ENCODE measurements at regions not wholly inside any gene's neighbourhood (a gene's known extent, or its start where the extent isn't known, plus 50 kb on each side); places are given as distances from the start of the nearest gene placed in this dataset.

DNA sequence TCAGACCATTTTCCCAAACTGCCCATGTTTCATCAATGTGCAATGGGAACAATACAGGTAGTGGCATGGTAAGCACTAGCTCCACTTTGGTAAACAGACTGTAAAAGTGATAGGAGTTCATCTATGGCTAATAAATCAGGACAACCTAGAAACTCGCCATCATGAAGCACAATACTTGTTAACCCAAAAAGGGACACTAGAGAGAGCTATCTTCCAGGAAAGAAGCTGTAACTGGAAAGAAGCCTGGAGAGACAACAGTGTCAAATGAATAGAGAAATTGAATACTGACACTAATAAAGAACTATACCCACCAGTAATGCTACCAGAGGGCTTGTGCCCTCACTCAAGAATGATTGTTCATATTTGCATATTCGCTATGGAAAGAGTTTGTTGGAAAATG, 164.7 kb upstream of the RGS18 start (continued):
- TF ChIP-seq TCF7 (IDR thresholded peaks at IDR 0.05; ENCODE audit: borderline replicate concordance) (no peak), EZH2 (IDR thresholded peaks at IDR 0.05; ENCODE audit: borderline replicate concordance, low read depth, low read length) (no peak), KAT7 (CRISPR knock-in tag; IDR thresholded peaks at IDR 0.05; ENCODE audit: borderline replicate concordance) (no peak), NR3C1 (CRISPR knock-in tag; IDR thresholded peaks at IDR 0.05) (no peak), ZFPM2 (CRISPR knock-in tag; IDR thresholded peaks at IDR 0.05) (no peak), HDAC2 (IDR thresholded peaks at IDR 0.05) (no peak), ARID2 (IDR thresholded peaks at IDR 0.05) (0 out of 2 replicates have a peak, but pooled peaks have one; percentile 24)
- TF ChIP-seq, protein P1, sequence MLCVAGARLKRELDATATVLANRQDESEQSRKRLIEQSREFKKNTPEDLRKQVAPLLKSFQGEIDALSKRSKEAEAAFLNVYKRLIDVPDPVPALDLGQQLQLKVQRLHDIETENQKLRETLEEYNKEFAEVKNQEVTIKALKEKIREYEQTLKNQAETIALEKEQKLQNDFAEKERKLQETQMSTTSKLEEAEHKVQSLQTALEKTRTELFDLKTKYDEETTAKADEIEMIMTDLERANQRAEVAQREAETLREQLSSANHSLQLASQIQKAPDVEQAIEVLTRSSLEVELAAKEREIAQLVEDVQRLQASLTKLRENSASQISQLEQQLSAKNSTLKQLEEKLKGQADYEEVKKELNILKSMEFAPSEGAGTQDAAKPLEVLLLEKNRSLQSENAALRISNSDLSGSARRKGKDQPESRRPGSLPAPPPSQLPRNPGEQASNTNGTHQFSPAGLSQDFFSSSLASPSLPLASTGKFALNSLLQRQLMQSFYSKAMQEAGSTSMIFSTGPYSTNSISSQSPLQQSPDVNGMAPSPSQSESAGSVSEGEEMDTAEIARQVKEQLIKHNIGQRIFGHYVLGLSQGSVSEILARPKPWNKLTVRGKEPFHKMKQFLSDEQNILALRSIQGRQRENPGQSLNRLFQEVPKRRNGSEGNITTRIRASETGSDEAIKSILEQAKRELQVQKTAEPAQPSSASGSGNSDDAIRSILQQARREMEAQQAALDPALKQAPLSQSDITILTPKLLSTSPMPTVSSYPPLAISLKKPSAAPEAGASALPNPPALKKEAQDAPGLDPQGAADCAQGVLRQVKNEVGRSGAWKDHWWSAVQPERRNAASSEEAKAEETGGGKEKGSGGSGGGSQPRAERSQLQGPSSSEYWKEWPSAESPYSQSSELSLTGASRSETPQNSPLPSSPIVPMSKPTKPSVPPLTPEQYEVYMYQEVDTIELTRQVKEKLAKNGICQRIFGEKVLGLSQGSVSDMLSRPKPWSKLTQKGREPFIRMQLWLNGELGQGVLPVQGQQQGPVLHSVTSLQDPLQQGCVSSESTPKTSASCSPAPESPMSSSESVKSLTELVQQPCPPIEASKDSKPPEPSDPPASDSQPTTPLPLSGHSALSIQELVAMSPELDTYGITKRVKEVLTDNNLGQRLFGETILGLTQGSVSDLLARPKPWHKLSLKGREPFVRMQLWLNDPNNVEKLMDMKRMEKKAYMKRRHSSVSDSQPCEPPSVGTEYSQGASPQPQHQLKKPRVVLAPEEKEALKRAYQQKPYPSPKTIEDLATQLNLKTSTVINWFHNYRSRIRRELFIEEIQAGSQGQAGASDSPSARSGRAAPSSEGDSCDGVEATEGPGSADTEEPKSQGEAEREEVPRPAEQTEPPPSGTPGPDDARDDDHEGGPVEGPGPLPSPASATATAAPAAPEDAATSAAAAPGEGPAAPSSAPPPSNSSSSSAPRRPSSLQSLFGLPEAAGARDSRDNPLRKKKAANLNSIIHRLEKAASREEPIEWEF (CRISPR knock-in tag; IDR thresholded peaks at IDR 0.05): no peak
